Muscle of leg (tissue), 3 donors: ENCODE measurements at regions not wholly inside any gene's neighbourhood (a gene's known extent, or its start where the extent isn't known, plus 50 kb on each side); places are given as distances from the start of the nearest gene placed in this dataset.

Source experiments
- DNase-seq: peaks from one replicate; pipeline ENCODE4 v3.0.0; 2013
- H3K27ac ChIP-seq: one replicate; pipeline ENCODE4 v1.5.1; 2013; ENCODE audit warnings: mild to moderate bottlenecking, low read length, control low read depth
- H3K27me3 ChIP-seq: one replicate; pipeline ENCODE4 v1.6.1; 2013; ENCODE audit warnings: low read length; ENCODE audit not compliant: control insufficient read depth, insufficient read depth
- H3K36me3 ChIP-seq: one replicate; pipeline ENCODE4 v1.6.1; 2013; ENCODE audit warnings: low read length; ENCODE audit not compliant: control insufficient read depth, insufficient read depth
- H3K4me1 ChIP-seq: one replicate; pipeline ENCODE4 v1.6.1; 2013; ENCODE audit warnings: low read length; ENCODE audit not compliant: control insufficient read depth, insufficient read depth
- H3K4me3 ChIP-seq: one replicate; pipeline ENCODE4 v1.5.1; 2013; ENCODE audit warnings: low read length, control low read depth
- H3K9me3 ChIP-seq: replicated peaks from 2 replicates; pipeline ENCODE4 v1.6.1; 2013; ENCODE audit warnings: low read depth, low read length; ENCODE audit not compliant: control insufficient read depth
- WGBS: methylation state at CpG from one replicate; pipeline ENCODE4 v1.1.5; 2013; ENCODE audit warnings: missing lambda C conversion rate; ENCODE audit not compliant: insufficient coverage; 5-methylcytosine and 5-hydroxymethylcytosine counted together

DNA sequence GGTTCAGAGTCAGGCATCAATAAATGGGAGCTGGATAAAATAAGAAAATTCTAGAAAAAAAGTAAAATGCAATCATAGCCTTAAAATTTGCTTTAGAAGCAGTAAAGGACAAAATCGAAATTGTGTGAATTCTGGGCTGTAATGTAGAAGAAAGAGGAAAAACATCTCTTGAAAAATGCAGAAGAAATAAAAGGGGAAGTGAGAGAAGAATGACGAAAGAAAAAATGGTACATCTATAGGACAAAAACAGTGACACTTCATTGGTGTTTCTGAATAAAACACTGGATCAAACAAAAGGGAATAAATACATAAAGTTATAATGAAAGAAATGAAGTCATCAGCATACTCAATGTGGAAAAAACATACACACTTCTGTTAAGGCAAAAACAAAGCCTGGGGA, 642.3 kb downstream of the ACTL7B start:
- H3K9me3 ChIP-seq = no peaks in the 10 kb centered on the region
- WGBS = no CpG with 5 or more reads among the region's 2 CpGs
- DNase-seq = peak; percentile 39

DNA sequence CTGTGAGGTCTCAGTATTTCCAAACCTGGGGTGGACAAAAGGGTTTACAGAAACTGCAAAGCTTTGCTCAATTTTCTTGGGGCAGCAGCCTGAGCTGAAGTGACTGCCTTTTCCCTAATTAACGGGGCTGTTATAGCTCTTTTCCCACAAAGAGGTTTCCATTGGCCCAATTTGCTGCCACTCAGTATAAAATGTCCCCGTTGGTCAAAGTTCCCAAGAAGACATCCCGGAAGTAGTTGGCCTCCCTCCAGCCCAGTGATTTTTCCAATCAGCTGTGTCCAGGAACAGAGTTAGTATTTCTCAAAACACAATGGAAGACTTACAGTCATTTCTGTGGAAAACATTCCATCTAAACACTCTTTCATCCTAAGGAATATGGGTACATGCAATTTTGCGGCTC, 643.6 kb downstream of the ACTL7B start:
- WGBS = 71% methylated on average over 1 of the region's 4 CpGs
- no peaks in the 10 kb centered on the region for H3K27me3 ChIP-seq
- no peak overlapping the region for H3K27ac ChIP-seq
- DNase-seq = peak; percentile 83
- no peaks in the 10 kb centered on the region for H3K36me3 ChIP-seq
- no peaks in the 10 kb centered on the region for H3K4me1 ChIP-seq
- no peaks in the 10 kb centered on the region for H3K9me3 ChIP-seq
- H3K4me3 ChIP-seq = no peak overlapping the region

More for the DNA sequence above, 642.3 kb downstream of the ACTL7B start:
- Histone ChIP-seq H3K27me3 (no peaks in the 10 kb centered on the region), H3K36me3 (no peaks in the 10 kb centered on the region), H3K4me1 (no peaks in the 10 kb centered on the region), H3K27ac (no peak overlapping the region), H3K4me3 (no peak overlapping the region)

DNA sequence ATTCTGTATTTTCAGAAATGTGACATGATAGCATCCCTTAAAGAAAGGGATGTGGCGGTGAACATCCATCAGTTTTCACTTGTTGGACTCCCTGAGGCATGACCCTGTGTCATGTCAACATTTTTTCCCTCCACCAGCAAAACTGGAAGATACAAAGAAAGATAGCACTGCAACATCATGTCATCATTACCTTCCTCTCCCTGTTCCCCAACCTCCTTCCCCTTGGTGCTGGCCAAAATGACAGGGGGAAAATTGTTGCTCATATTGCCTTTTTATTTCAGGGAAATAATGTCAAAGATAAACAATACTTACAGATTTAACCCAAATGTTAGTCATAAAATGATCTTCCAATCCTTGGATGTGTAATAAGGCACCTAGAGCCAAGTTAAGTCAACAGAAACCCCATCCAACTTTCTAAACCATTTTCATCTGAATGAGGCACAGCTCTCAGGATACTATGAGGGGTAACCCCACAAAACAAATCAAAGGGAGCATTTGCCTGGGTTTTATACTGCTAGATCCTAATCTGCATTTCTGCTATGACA, 644.3 kb downstream of the ACTL7B start:
- H3K27me3 ChIP-seq = no peaks in the 10 kb centered on the region
- DNase-seq = peak; percentile 64
- H3K4me3 ChIP-seq = no peak overlapping the region
- no peak overlapping the region for H3K27ac ChIP-seq
- no peaks in the 10 kb centered on the region for H3K36me3 ChIP-seq
- H3K4me1 ChIP-seq = no peaks in the 10 kb centered on the region
- WGBS = no CpG with 5 or more reads among the region's 1 CpG
- no peaks in the 10 kb centered on the region for H3K9me3 ChIP-seq

DNA sequence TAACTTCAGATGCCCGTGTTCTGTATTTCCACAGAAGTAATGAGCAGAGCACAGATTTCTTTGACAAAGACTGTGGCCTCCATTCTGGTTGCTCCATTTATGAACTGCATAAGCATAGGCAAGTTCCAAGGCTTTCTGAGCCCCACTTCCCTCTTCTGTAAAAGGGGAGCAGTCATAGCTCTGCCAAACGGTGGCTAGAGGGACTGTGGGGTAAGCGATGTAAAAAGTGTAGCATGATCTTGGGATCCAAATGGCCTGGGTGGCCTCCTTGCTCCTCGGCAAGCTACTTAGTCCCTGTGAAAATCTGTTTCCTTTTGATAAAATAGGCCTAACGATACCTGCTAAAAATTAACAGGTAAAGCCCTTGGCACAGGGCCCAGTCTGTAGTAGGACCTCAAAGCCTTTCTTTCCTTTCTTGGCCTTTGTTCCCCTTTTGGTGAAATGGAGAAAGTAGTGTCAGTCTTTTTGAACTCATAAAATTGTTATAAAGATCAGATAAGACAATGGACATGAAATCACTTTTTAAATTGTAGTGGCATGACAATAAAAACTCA, 646.6 kb downstream of the ACTL7B start:
- no peaks in the 10 kb centered on the region for H3K9me3 ChIP-seq
- no peak for DNase-seq
- H3K27me3 ChIP-seq = no peaks in the 10 kb centered on the region
- no peaks in the 10 kb centered on the region for H3K4me1 ChIP-seq
- no peaks in the 10 kb centered on the region for H3K36me3 ChIP-seq
- H3K27ac ChIP-seq = no peak overlapping the region
- no peak overlapping the region for H3K4me3 ChIP-seq
- 90% methylated on average over 3 of the region's 5 CpGs for WGBS

DNA sequence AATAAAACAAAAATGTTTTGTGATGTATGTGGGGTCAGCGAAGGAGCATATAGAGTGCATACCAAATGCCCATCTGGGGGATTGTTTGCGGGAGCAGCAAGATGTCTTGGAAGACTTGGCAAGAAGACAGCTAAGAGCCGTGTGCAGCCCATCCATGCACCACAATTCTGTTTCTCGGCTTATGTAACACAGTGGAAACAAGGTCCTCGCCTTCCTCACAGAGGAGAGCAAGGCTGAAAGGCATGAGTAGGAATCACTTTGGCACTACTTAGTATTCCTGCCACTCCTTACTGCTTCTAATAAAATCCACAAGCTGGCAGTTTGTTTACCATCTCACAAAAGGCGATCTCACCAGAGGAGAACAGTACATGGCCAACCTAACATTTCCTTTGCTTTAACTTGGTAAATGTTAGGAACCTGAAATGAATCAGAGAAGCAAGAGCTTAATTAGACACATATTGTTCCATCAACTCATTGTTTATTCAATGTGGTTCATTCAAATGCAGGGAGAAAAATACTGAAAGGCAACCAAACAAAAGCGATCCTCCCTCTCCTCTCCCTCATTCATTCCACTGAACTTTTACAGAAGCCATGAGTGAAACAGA, 648.1 kb downstream of the ACTL7B start:
- WGBS = 67% methylated on average over 4 of the region's 7 CpGs
- H3K27me3 ChIP-seq = no peaks in the 10 kb centered on the region
- peak; percentile 27 for DNase-seq
- H3K9me3 ChIP-seq = no peaks in the 10 kb centered on the region
- no peaks in the 10 kb centered on the region for H3K36me3 ChIP-seq
- H3K4me1 ChIP-seq = no peaks in the 10 kb centered on the region
- H3K4me3 ChIP-seq = no peak overlapping the region
- H3K27ac ChIP-seq = no peak overlapping the region

DNA sequence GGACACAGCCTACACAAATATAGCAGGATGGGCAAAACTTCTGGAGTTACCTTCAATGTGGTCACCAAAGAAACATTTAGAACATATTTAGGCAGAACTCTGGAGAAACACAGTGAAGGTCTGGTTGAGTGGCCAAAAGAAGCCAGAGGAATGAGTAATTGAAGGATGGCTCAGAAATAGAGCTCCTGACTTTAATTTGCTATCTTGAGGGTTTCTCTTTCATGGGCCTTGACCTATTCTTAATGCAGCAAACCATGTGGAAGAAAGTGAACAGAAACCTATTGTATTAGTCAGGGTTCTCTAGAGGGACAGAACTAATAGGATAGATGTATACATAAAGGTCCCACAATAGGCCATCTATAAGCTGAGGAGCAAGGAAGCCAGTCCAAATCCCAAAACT, 650.5 kb downstream of the ACTL7B start:
- Histone ChIP-seq H3K27ac (no peak overlapping the region), H3K36me3 (no peaks in the 10 kb centered on the region), H3K4me1 (no peaks in the 10 kb centered on the region), H3K4me3 (no peak overlapping the region), H3K9me3 (no peaks in the 10 kb centered on the region), H3K27me3 (no peaks in the 10 kb centered on the region)
- no peak for DNase-seq

DNA sequence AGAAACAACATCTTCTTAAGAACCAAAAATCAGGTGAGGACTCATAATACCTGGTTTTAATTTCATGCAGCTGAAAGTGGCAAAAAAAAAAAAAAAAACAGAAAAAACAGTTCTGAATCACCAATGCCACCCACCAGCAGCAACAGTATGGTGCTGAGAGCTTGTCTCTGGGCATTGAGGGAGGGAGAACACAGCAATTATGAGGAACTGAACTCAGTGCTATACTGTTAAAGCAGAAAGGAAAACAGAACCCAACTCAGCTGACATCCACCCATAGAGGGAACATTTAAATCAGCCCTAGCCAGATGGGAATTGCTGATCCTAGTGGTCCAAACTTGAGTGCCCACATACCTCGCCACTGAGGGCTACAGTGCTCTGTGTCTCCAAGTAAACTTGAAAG, 657.9 kb downstream of the ACTL7B start:
- 86% methylated on average over 1 of the region's 1 CpG for WGBS
- H3K9me3 ChIP-seq = peaks cover 2% of the 10 kb centered on the region

DNA sequence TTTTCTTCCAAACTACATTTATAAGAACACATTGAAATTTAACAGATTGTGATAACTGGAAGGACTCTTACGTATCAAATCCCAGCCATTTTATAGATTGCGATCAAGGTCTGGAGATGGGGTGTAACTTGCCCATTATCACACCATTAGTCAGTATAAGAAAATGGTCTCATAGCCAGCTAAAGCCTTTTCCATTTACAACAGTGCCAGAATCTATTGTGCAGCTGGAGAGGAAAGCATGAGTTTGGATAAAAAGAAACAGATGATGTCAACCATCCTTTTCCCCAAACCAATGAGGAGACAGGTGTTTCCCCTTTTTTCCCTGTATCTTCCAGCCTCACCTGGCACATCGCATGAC, 658.8 kb downstream of the ACTL7B start:
- Histone ChIP-seq H3K27me3 (no peaks in the 10 kb centered on the region), H3K27ac (no peak overlapping the region), H3K9me3 (peaks cover 2% of the 10 kb centered on the region), H3K4me3 (no peak overlapping the region), H3K4me1 (no peaks in the 10 kb centered on the region), H3K36me3 (no peaks in the 10 kb centered on the region)
- WGBS = 71% methylated on average over 1 of the region's 3 CpGs
- peak; percentile 89 for DNase-seq

More for the DNA sequence above, 657.9 kb downstream of the ACTL7B start:
- Histone ChIP-seq H3K27ac (no peak overlapping the region), H3K27me3 (no peaks in the 10 kb centered on the region), H3K4me1 (no peaks in the 10 kb centered on the region), H3K4me3 (no peak overlapping the region), H3K36me3 (no peaks in the 10 kb centered on the region)
- no peak for DNase-seq

DNA sequence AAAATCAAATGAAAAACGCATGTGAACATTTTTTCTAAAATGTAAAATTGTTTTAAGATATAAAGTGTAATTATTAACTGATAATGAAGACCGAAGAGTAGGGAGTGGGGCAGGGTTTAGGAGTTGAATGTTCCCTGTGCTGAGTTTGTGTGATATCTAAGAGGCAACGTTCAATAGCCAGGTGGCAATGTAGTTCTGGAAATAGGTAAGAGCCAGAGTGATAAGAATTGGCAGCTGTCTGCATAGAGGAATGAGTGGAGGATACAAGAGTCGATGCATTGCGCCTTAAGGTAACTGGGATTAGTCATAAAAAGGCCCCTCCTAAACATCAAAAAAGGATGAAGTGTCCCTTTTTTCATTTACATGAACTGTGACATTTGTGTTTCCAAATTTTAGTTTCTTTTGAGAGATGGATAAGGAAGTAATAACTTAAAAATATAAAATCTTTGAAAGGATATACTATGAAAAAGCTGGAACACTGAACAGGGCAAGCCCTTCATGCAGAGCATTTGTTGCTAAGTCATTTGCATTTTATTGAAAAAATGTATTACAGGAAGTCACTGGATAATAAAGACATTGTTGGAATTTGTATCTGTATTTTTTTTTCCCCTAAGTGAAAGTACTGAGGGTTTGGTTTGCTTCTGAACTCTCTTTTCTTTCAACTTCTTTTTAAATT, 659.3 kb downstream of the ACTL7B start:
- DNase-seq = no peak
- 63% methylated on average over 2 of the region's 5 CpGs for WGBS
- H3K27me3 ChIP-seq = no peaks in the 10 kb centered on the region

DNA sequence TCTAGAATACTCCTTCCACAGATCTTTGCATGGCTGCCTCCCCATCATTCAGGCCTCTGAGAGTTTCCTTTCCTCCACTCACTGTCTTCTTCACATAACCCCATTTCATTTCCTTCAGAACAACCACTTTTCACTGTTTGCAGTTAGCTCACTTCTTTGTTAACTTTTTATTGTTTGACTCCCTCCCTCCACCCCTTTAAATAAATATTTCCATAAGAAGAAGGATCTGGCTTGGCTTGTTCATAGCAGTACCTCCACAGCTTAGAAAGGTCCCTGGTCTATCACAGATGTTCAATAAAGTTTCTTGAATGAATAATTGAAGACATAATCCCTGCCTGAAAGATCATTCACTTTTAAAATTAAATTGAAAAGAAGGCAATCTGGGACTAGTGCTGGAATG, 661.6 kb downstream of the ACTL7B start:
- peaks cover 2% of the 10 kb centered on the region for H3K9me3 ChIP-seq

More for the DNA sequence above, 659.3 kb downstream of the ACTL7B start:
- Histone ChIP-seq H3K36me3 (no peaks in the 10 kb centered on the region), H3K27ac (no peak overlapping the region), H3K4me1 (no peaks in the 10 kb centered on the region), H3K4me3 (no peak overlapping the region), H3K9me3 (peaks cover 2% of the 10 kb centered on the region)

More for the DNA sequence above, 661.6 kb downstream of the ACTL7B start:
- H3K4me3 ChIP-seq = no peak overlapping the region
- H3K36me3 ChIP-seq = no peaks in the 10 kb centered on the region
- DNase-seq = no peak
- H3K27ac ChIP-seq = no peak overlapping the region
- H3K4me1 ChIP-seq = peaks cover 2% of the 10 kb centered on the region
- no peaks in the 10 kb centered on the region for H3K27me3 ChIP-seq
